A549 (cell line): ENCODE measurements at regions not wholly inside any gene's neighbourhood (a gene's known extent, or its start where the extent isn't known, plus 50 kb on each side); places are given as distances from the start of the nearest gene placed in this dataset.

Experiments
- ATAC-seq, 2 experiments: fragments of 200-7000 bp in 1 of 2; fragments of >200 bp in 1 of 2; cut with Nextera tagmentation in 1 of 2; cut with Tn5 transposase in 1 of 2; 3 replicates each; pipeline versions ENCODE4 v1.8.0 to v1.9.1; 2018 to 2020; ENCODE audit warnings: mild to moderate bottlenecking in 1 of 2, moderate library complexity in 1 of 2
- CTCF ChIA-PET: fragments of 300-600 bp; sonication (Branson Sonifier 250); formaldehyde crosslinking; extraction: SDS; loops from one replicate; lab custom pipeline; 2021; ENCODE audit warnings: antibody characterized with exemption, inconsistent platforms; lab: Yijun Ruan, JAX
- POLR2A ChIA-PET: fragments of 350-600 bp; formaldehyde crosslinking; extraction: SDS; loops from one replicate; lab custom pipeline; 2021; ENCODE audit warnings: antibody characterized with exemption, inconsistent platforms; lab: Yijun Ruan, JAX
- DNase-seq, 2 experiments: peaks; one replicate each; pipeline versions ENCODE4 v3.0.0 to v3.0.0-alpha.2; 2011 to 2016; ENCODE audit warnings: low read depth in 1 of 2, low spot score in 1 of 2
- FAIRE-seq: peaks from 2 replicates; lab custom pipeline; 2011; peaks lifted over from hg19 to GRCh38; lab: Jason Lieb, UNC
- H3K27ac ChIP-seq, 2 experiments: fragments of >200 bp; sonication (Bioruptor Twin); formaldehyde crosslinking; 3 replicates each; pipeline ENCODE4 v1.5.1; 2016 to 2017
- H3K4me1 ChIP-seq: fragments of >200 bp; sonication (Bioruptor Twin); formaldehyde crosslinking; 3 replicates; pipeline ENCODE4 v1.6.1; 2016
- H3K4me2 ChIP-seq: fragments of >200 bp; sonication (Bioruptor Twin); formaldehyde crosslinking; 3 replicates; pipeline ENCODE4 v1.6.1; 2016
- H3K4me3 ChIP-seq: fragments of >200 bp; sonication (Bioruptor Twin); formaldehyde crosslinking; 3 replicates; pipeline ENCODE4 v1.5.1; 2016
- H3K9me3 ChIP-seq: fragments of >200 bp; sonication (Bioruptor Twin); formaldehyde crosslinking; 3 replicates; pipeline ENCODE4 v1.6.1; 2016
- ATOH8 ChIP-seq: fragments of 250-450 bp; sonication (Bioruptor Pico); IDR thresholded peaks from 2 replicates; pipeline ENCODE4 v1.5.0; 2020; ENCODE audit warnings: low read depth, mild to moderate bottlenecking, moderate library complexity
- BCL3 ChIP-seq: fragments of >200 bp; sonication (Bioruptor Twin); formaldehyde crosslinking; IDR thresholded peaks from 3 replicates; pipeline ENCODE4 v1.6.1; 2016
- CHD4 ChIP-seq: fragments of 200-600 bp; sonication (generic); IDR thresholded peaks from 2 replicates; pipeline ENCODE4 v1.6.1; 2016; ENCODE audit warnings: antibody characterized with exemption, mild to moderate bottlenecking, borderline replicate concordance
- GATA3 ChIP-seq: IDR thresholded peaks from 2 replicates; pipeline ENCODE4 v1.6.1; 2012; ENCODE audit warnings: borderline replicate concordance
- HDAC2 ChIP-seq: fragments of 200-600 bp; sonication (generic); IDR thresholded peaks from 2 replicates; pipeline ENCODE4 v1.6.1; 2016
- HMGXB4 ChIP-seq: fragments of 250-450 bp; sonication (Bioruptor Pico); IDR thresholded peaks from 2 replicates; pipeline ENCODE4 v1.5.0; 2021; ENCODE audit warnings: mild to moderate bottlenecking, moderate library complexity, borderline replicate concordance
- HOXB13 ChIP-seq: fragments of 250-450 bp; sonication (Bioruptor Pico); IDR thresholded peaks from 2 replicates; pipeline ENCODE4 v1.5.0; 2020; ENCODE audit warnings: low read depth, mild to moderate bottlenecking, moderate library complexity
- HOXB5 ChIP-seq: fragments of 250-450 bp; sonication (Bioruptor Pico); IDR thresholded peaks from 2 replicates; pipeline ENCODE4 v1.5.0; 2020; ENCODE audit warnings: mild to moderate bottlenecking, moderate library complexity
- MYC ChIP-seq: IDR thresholded peaks from 2 replicates; pipeline ENCODE4 v1.6.1; 2012; ENCODE audit warnings: mild to moderate bottlenecking, inconsistent platforms, low read length, improper control_type of control experiment, borderline replicate concordance
- NPAS2 ChIP-seq: fragments of 250-450 bp; sonication (Bioruptor Pico); IDR thresholded peaks from 2 replicates; pipeline ENCODE4 v1.8.0; 2022; ENCODE audit warnings: mild to moderate bottlenecking, moderate library complexity, borderline replicate concordance
- NR3C1 ChIP-seq: fragments of >200 bp; sonication (Bioruptor Twin); formaldehyde crosslinking; IDR thresholded peaks from 3 replicates; pipeline ENCODE4 v1.6.1; 2017
- PBX3 ChIP-seq: IDR thresholded peaks from 2 replicates; pipeline ENCODE4 v1.6.1; 2012
- PHF8 ChIP-seq: fragments of 200-600 bp; sonication (generic); IDR thresholded peaks from 2 replicates; pipeline ENCODE4 v1.6.1; 2016; ENCODE audit warnings: low read depth, mild to moderate bottlenecking, antibody characterized with exemption, moderate library complexity, borderline replicate concordance
- POLR2A ChIP-seq: IDR thresholded peaks from 2 replicates; pipeline ENCODE4 v1.6.1; 2012; ENCODE audit warnings: mild to moderate bottlenecking, low read length
- POLR2AphosphoS2 ChIP-seq: conservative IDR thresholded peaks from 2 replicates; pipeline ENCODE4 v1.6.1; 2012; ENCODE audit warnings: low read length, improper control_type of control experiment, inconsistent platforms
- RAD21 ChIP-seq, 2 experiments: fragments of >200 bp in 1 of 2; sonication (Bioruptor Twin) in 1 of 2; formaldehyde crosslinking in 1 of 2; IDR thresholded peaks in 1 of 2; conservative IDR thresholded peaks in 1 of 2; 2 replicates in 1 of 2; 3 replicates in 1 of 2; pipeline ENCODE4 v1.6.1; 2012 to 2018; ENCODE audit warnings: inconsistent platforms in 1 of 2
- RCOR1 ChIP-seq: fragments of 150-350 bp; IDR thresholded peaks from 2 replicates; pipeline ENCODE4 v1.6.1; 2014; ENCODE audit warnings: antibody characterized with exemption, low read length, low read depth
- RFX5 ChIP-seq: fragments of 450-650 bp; IDR thresholded peaks from 2 replicates; pipeline ENCODE4 v1.7.1; 2014; ENCODE audit warnings: antibody characterized with exemption, mild to moderate bottlenecking, moderate library complexity
- RNF2 ChIP-seq: fragments of 200-600 bp; sonication (generic); IDR thresholded peaks from 2 replicates; pipeline ENCODE4 v1.6.1; 2016; ENCODE audit warnings: low read depth, mild to moderate bottlenecking, antibody characterized with exemption, moderate library complexity, borderline replicate concordance
- SMC3 ChIP-seq: fragments of >200 bp; sonication (Bioruptor Twin); formaldehyde crosslinking; IDR thresholded peaks from 3 replicates; pipeline ENCODE4 v1.6.1; 2018; ENCODE audit warnings: inconsistent platforms
- SREBF2 ChIP-seq: fragments of 450-650 bp; IDR thresholded peaks from 2 replicates; pipeline ENCODE4 v1.6.1; 2014; ENCODE audit warnings: mild to moderate bottlenecking, moderate library complexity
- TFCP2L1 ChIP-seq: fragments of 250-450 bp; sonication (Bioruptor Pico); IDR thresholded peaks from 2 replicates; pipeline ENCODE4 v1.5.0; 2021; ENCODE audit warnings: mild to moderate bottlenecking
- USF2 ChIP-seq: fragments of 450-650 bp; IDR thresholded peaks from 2 replicates; pipeline ENCODE4 v1.6.1; 2014; ENCODE audit warnings: antibody characterized with exemption
- ZSCAN20 ChIP-seq: fragments of 250-450 bp; sonication (Bioruptor Pico); IDR thresholded peaks from 2 replicates; pipeline ENCODE4 v1.8.0; 2022; ENCODE audit warnings: mild to moderate bottlenecking, moderate library complexity
- WGBS: methylation state at CpG from one replicate; pipeline ENCODE4 v1.1.6; 2017; ENCODE audit errors: missing lambda C conversion rate; 5-methylcytosine and 5-hydroxymethylcytosine counted together
- TF ChIP-seq, protein P1 (sequence below): IDR thresholded peaks from 2 replicates; pipeline ENCODE4 v1.6.1; 2012; ENCODE audit warnings: low read depth, borderline replicate concordance

DNA sequence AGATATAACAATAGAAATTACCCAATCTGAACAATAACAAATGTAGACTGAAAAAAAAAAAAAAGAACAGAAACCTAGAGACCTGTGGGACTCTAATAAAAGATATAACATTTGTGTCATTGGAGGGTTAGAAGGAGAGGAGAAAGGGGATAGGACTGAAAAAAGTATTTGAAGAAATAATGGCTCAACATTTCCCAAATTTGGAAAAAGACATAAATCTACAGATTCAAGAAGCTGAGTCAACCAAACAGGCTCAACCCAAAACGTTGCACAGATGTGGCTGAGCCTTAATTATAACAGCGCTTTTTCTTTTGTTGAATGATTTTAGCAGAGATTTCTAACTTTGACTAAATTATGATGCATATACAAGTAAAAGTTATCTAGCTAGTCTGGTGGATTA lies 131.3 kb downstream of the TMTC3 start:
- 53% methylated on average over 2 of the region's 2 CpGs for WGBS
- ChIA-PET POLR2A (no interaction called here), CTCF (no interaction called here)
- no peak overlapping the region for H3K4me2 ChIP-seq
- ATAC-seq (no peak), DNase-seq (no peak), FAIRE-seq (no peak)
- no peak overlapping the region for H3K27ac ChIP-seq
- H3K9me3 ChIP-seq: no peaks in the 10 kb centered on the region
- H3K4me3 ChIP-seq: no peak overlapping the region
- H3K4me1 ChIP-seq: no peaks in the 10 kb centered on the region
- TF ChIP-seq ATOH8 (CRISPR knock-in tag) (no peak), TFCP2L1 (CRISPR knock-in tag) (no peak), POLR2A (no peak), RCOR1 (no peak), CHD4 (no peak), NR3C1 (no peak), MYC (no peak), HOXB5 (CRISPR knock-in tag) (no peak), ZSCAN20 (CRISPR knock-in tag) (no peak), RNF2 (no peak), HOXB13 (no peak)

- DNase-seq (no peak), ATAC-seq (no peak), FAIRE-seq (no peak)
- Histone ChIP-seq H3K4me1 (no peaks in the 10 kb centered on the region), H3K9me3 (no peaks in the 10 kb centered on the region), H3K4me3 (no peak overlapping the region), H3K27ac (no peak overlapping the region), H3K4me2 (no peak overlapping the region)
- CTCF ChIA-PET: no interaction called here
- no peak for TF ChIP-seq NPAS2 (CRISPR knock-in tag)
- no peak for TF ChIP-seq USF2
- no peak for TF ChIP-seq SMC3
- TF ChIP-seq BCL3: no peak
- no peak for TF ChIP-seq SREBF2
- TF ChIP-seq PBX3: no peak
- no peak for TF ChIP-seq HMGXB4 (CRISPR knock-in tag)
- TF ChIP-seq, protein P1, sequence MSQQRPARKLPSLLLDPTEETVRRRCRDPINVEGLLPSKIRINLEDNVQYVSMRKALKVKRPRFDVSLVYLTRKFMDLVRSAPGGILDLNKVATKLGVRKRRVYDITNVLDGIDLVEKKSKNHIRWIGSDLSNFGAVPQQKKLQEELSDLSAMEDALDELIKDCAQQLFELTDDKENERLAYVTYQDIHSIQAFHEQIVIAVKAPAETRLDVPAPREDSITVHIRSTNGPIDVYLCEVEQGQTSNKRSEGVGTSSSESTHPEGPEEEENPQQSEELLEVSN: no peak
- no peak for TF ChIP-seq TFCP2L1 (CRISPR knock-in tag)
- no peak for TF ChIP-seq POLR2AphosphoS2
- no peak for TF ChIP-seq PHF8
- no peak for TF ChIP-seq RAD21 (conservative IDR thresholded peaks at IDR 0.05 in 1 of 2, IDR thresholded peaks at IDR 0.05 in 1 of 2)
- no peak for TF ChIP-seq RFX5
- TF ChIP-seq GATA3: no peak
- TF ChIP-seq HDAC2: no peak
- POLR2A ChIA-PET: no interaction called here
- WGBS: 59% methylated on average over 2 of the region's 2 CpGs
These were observed 131.8 kb downstream of the TMTC3 start for GRCh38 chr12:88273875-88274274.
